IMR-90 (cell line): ENCODE measurements at regions not wholly inside any gene's neighbourhood (a gene's known extent, or its start where the extent isn't known, plus 50 kb on each side); places are given as distances from the start of the nearest gene placed in this dataset.

Source experiments
- ATAC-seq: fragments of 200-7000 bp; cut with Tn5 transposase; 2 replicates; pipeline ENCODE4 v1.9.1; 2020; ENCODE audit warnings: low read depth, mild to moderate bottlenecking, moderate library complexity
- BruUV-seq: library from RNA; stranded (reverse); fragments of 400-500 nt; replicated peaks from 2 replicates; lab custom pipeline; 2021; lab: Mats Ljungman, UMichigan
- CTCF ChIA-PET: fragments of 300-600 bp; formaldehyde crosslinking; extraction: SDS; loops from one replicate; lab custom pipeline; 2021; ENCODE audit warnings: antibody characterized with exemption; lab: Yijun Ruan, JAX
- POLR2A ChIA-PET: fragments of 300-600 bp; sonication (Branson Sonifier 250); formaldehyde crosslinking; loops from one replicate; lab custom pipeline; 2022; ENCODE audit warnings: antibody characterized with exemption; ENCODE audit not compliant: unreplicated experiment; lab: Charles Lee
- DNase-seq: peaks from one replicate; pipeline ENCODE4 v3.0.0; 2013
- H2AFZ ChIP-seq: replicated peaks from 2 replicates; pipeline ENCODE3; 2013; ENCODE audit warnings: low read length, mild to moderate bottlenecking; ENCODE audit not compliant: poor library complexity
- H2AK5ac ChIP-seq: 2 replicates; pipeline ENCODE4 v1.6.1; 2013; ENCODE audit warnings: low read depth, low read length, inconsistent platforms
- H2AK9ac ChIP-seq: replicated peaks from 2 replicates; pipeline ENCODE3; 2013; ENCODE audit warnings: mild to moderate bottlenecking, low read depth, low read length, moderate library complexity; ENCODE audit not compliant: poor library complexity
- H2BK120ac ChIP-seq: 2 replicates; pipeline ENCODE4 v1.6.1; 2013; ENCODE audit warnings: low read depth, low read length, inconsistent platforms
- H2BK15ac ChIP-seq: 3 replicates; pipeline ENCODE4 v1.6.1; 2013; ENCODE audit warnings: low read depth, low read length, inconsistent platforms
- H2BK20ac ChIP-seq: 2 replicates; pipeline ENCODE4 v1.6.1; 2013; ENCODE audit warnings: low read depth, mild to moderate bottlenecking, inconsistent platforms, low read length, moderate library complexity
- H2BK5ac ChIP-seq: 2 replicates; pipeline ENCODE4 v1.6.1; 2013; ENCODE audit warnings: mild to moderate bottlenecking, low read depth, low read length, inconsistent platforms; ENCODE audit not compliant: poor library complexity, severe bottlenecking
- H3K14ac ChIP-seq: replicated peaks from 2 replicates; pipeline ENCODE4 v1.6.1; 2013; ENCODE audit warnings: low read depth, low read length, inconsistent platforms
- H3K18ac ChIP-seq: 2 replicates; pipeline ENCODE4 v1.6.1; 2013; ENCODE audit warnings: low read depth, low read length, control low read depth
- H3K23ac ChIP-seq: 2 replicates; pipeline ENCODE4 v1.6.1; 2013; ENCODE audit warnings: low read depth, low read length, inconsistent platforms
- H3K27ac ChIP-seq: 2 replicates; pipeline ENCODE4 v1.5.1; 2013; ENCODE audit warnings: mild to moderate bottlenecking, control low read depth, low read length; ENCODE audit not compliant: insufficient read depth
- H3K27me3 ChIP-seq: 2 replicates; pipeline ENCODE4 v1.6.1; 2013; ENCODE audit warnings: low read length; ENCODE audit not compliant: control insufficient read depth, insufficient read depth
- H3K36me3 ChIP-seq: 2 replicates; pipeline ENCODE4 v1.6.1; 2013; ENCODE audit warnings: low read length, mixed read lengths; ENCODE audit not compliant: control insufficient read depth, insufficient read depth
- H3K4ac ChIP-seq: 2 replicates; pipeline ENCODE4 v1.6.1; 2013; ENCODE audit warnings: low read depth, low read length, inconsistent platforms
- H3K4me1 ChIP-seq: 2 replicates; pipeline ENCODE4 v1.6.1; 2013; ENCODE audit warnings: low read length, mixed read lengths; ENCODE audit not compliant: control insufficient read depth, insufficient read depth
- H3K4me2 ChIP-seq: 2 replicates; pipeline ENCODE4 v1.6.1; 2013; ENCODE audit warnings: low read depth, mild to moderate bottlenecking, control low read depth, low read length, moderate library complexity
- H3K4me3 ChIP-seq: 2 replicates; pipeline ENCODE4 v1.5.1; 2013; ENCODE audit warnings: low read depth, mild to moderate bottlenecking, control low read depth, low read length, moderate library complexity; ENCODE audit not compliant: insufficient read depth
- H3K56ac ChIP-seq: 2 replicates; pipeline ENCODE4 v1.6.1; 2013; ENCODE audit warnings: low read length, inconsistent platforms; ENCODE audit not compliant: insufficient read depth; ENCODE audit errors: extremely low read depth
- H3K79me1 ChIP-seq, 2 experiments: 2 replicates each; pipeline ENCODE4 v1.6.1; 2013; ENCODE audit warnings: low read length in 2 of 2, inconsistent platforms in 1 of 2, low read depth in 1 of 2
- H3K9ac ChIP-seq: 2 replicates; pipeline ENCODE4 v1.6.1; 2013; ENCODE audit warnings: low read depth, low read length, control low read depth
- H3K9me1 ChIP-seq: 2 replicates; pipeline ENCODE4 v1.6.1; 2013; ENCODE audit warnings: low read length, inconsistent platforms; ENCODE audit not compliant: insufficient read depth
- H3K9me3 ChIP-seq: 2 replicates; pipeline ENCODE4 v1.6.1; 2013; ENCODE audit warnings: low read length; ENCODE audit not compliant: control insufficient read depth, insufficient read depth
- H4K20me1 ChIP-seq: 2 replicates; pipeline ENCODE4 v1.6.1; 2013; ENCODE audit warnings: low read length, inconsistent platforms; ENCODE audit not compliant: insufficient read depth
- H4K5ac ChIP-seq: 2 replicates; pipeline ENCODE4 v1.6.1; 2013; ENCODE audit warnings: mild to moderate bottlenecking, low read depth, low read length, control low read depth
- H4K8ac ChIP-seq, 2 experiments: 2 replicates each; pipeline ENCODE4 v1.6.1; 2013; ENCODE audit warnings: low read depth in 2 of 2, low read length in 2 of 2, control low read depth in 1 of 2, inconsistent platforms in 1 of 2
- H4K91ac ChIP-seq: 2 replicates; pipeline ENCODE4 v1.6.1; 2013; ENCODE audit warnings: low read depth, low read length, inconsistent platforms; ENCODE audit not compliant: insufficient read depth
- CEBPB ChIP-seq: IDR thresholded peaks from 2 replicates; pipeline ENCODE4 v1.6.1; 2012; ENCODE audit warnings: low read depth, low read length, improper control_type of control experiment
- FOS ChIP-seq: fragments of 150-350 bp; IDR thresholded peaks from 2 replicates; pipeline ENCODE4 v1.6.1; 2016; ENCODE audit warnings: low read depth, low read length
- WGBS, 2 experiments: methylation state at CpG; one replicate each; pipeline versions ENCODE4 v1.1.5 to v1.1.7; 2013; ENCODE audit warnings: missing lambda C conversion rate in 2 of 2; ENCODE audit not compliant: insufficient read length in 1 of 2; ENCODE audit errors: extremely low coverage in 2 of 2; 5-methylcytosine and 5-hydroxymethylcytosine counted together
- dilution Hi-C: fragments of 300-500 bp; cut with HindIII; formaldehyde crosslinking; loops from one replicate; pipeline ENCODE4 v1.14.3; 2018; ENCODE audit warnings: low sequenced_read_pairs; ENCODE audit not compliant: unreplicated experiment
- in situ Hi-C: fragments of 300-500 bp; cut with MboI; formaldehyde crosslinking; loops from 3 replicates; pipeline ENCODE4 v1.14.3; 2019; ENCODE audit warnings: low sequenced_read_pairs, inconsistent platforms, mixed read lengths
- intact Hi-C: fragments of 100-400 bp; cut with micrococcal nuclease; formaldehyde crosslinking; loops from 2 replicates; pipeline ENCODE4 v1.10.0; 2022

DNA sequence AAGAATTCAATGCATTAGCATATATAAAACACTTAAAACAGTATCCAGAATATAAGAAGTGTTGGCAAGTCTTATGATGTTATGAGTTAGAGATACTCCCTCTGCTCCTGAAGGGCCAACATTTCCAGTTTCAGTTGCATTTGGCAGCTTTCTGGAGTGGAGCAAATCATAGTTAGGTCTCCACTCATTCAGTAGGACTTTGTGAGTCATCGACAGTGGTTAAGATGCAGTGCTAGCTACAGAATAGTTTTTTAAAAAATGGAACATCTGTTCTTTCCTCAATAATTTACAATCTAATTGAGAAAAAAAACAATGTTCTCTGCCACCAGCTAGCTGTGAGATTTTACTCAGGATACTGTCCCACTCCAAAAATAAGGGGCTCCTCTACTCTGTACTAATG is 389.1 kb downstream of the HLX start:
- ChIA-PET CTCF (interaction anchor here (0.7 kb wide), 1 partner anchor 163 kb away, joined by 3 read pairs; no protein-coding TSS in a partner anchor), POLR2A (no interaction called here)
- no peak overlapping the region for H3K27ac ChIP-seq
- H3K9me1 ChIP-seq: 0 out of 2 replicates have a peak, but pooled peaks cover 3% of the 10 kb centered on the region
- H2BK20ac ChIP-seq: no peak overlapping the region
- no peaks in the 10 kb centered on the region for H4K20me1 ChIP-seq
- H3K36me3 ChIP-seq: no peaks in the 10 kb centered on the region
- no peak overlapping the region for H3K18ac ChIP-seq
- no peak overlapping the region for H3K4ac ChIP-seq
- H2AK5ac ChIP-seq: no peak overlapping the region
- H3K9ac ChIP-seq: no peak overlapping the region
- ATAC-seq (peak; percentile 86), DNase-seq (peak; percentile 92)
- WGBS, 2 experiments: no CpG with 5 or more reads among the region's 1 CpG
- dilution Hi-C loops (no loop called here), in situ Hi-C loops (loop anchor here (10.0 to 25.0 kb wide), 2 partner anchors 167 to 1194 kb away; no protein-coding TSS in a partner anchor), intact Hi-C loops (loop anchor here (1.0 to 10.0 kb wide), 2 partner anchors 163 to 457 kb away; no protein-coding TSS in a partner anchor)
- TF ChIP-seq CEBPB (no peak), FOS (peak; percentile 67)
- H2BK5ac ChIP-seq: no peak overlapping the region
- H2AK9ac ChIP-seq: no peak overlapping the region
- H4K5ac ChIP-seq: no peak overlapping the region
- no peak overlapping the region for H2AFZ ChIP-seq
- no peak overlapping the region for H4K91ac ChIP-seq
- H3K4me2 ChIP-seq: no peak overlapping the region
- H3K4me3 ChIP-seq: no peak overlapping the region
- no peaks in the 10 kb centered on the region for H3K79me1 ChIP-seq
- BruUV-seq: no TSS peak
- H2BK120ac ChIP-seq: no peak overlapping the region
- no peaks in the 10 kb centered on the region for H3K9me3 ChIP-seq
- peaks cover 2% of the 10 kb centered on the region; the same call in 1 of the 2 replicates for H3K4me1 ChIP-seq
- H3K27me3 ChIP-seq: no peaks in the 10 kb centered on the region
- H3K14ac ChIP-seq: no peak overlapping the region
- no peak overlapping the region for H2BK15ac ChIP-seq
- H4K8ac ChIP-seq: no peak overlapping the region
- H3K56ac ChIP-seq: no peak overlapping the region
- no peak overlapping the region for H3K23ac ChIP-seq
